B cell (primary cell): ENCODE measurements at regions not wholly inside any gene's neighbourhood (a gene's known extent, or its start where the extent isn't known, plus 50 kb on each side); places are given as distances from the start of the nearest gene placed in this dataset.

Experiments
- ATAC-seq: fragments of 200-7000 bp; cut with Tn5 transposase; one replicate; pipeline ENCODE4 v1.10.0; 2021; ENCODE audit warnings: low read depth, mild to moderate bottlenecking, moderate number of reproducible peaks, moderate library complexity
- CTCF ChIA-PET: fragments of 350-600 bp; sonication (Branson Sonifier 250); formaldehyde crosslinking; loops from one replicate; lab custom pipeline; 2021; ENCODE audit warnings: antibody characterized with exemption, inconsistent platforms; lab: Charles Lee
- POLR2A ChIA-PET: fragments of 350-600 bp; sonication (Branson Sonifier 250); formaldehyde crosslinking; loops from one replicate; lab custom pipeline; 2021; ENCODE audit warnings: antibody characterized with exemption; lab: Charles Lee
- DNase-seq: peaks from one replicate; pipeline ENCODE4 v3.0.0; 2013
- H2AFZ ChIP-seq: 2 replicates; pipeline ENCODE4 v1.6.1; 2012; ENCODE audit warnings: mild to moderate bottlenecking, low read depth, low read length; ENCODE audit not compliant: insufficient read depth, poor library complexity, severe bottlenecking
- H3K27ac ChIP-seq, 2 donors: 1 replicate in 1 of 2; 2 replicates in 1 of 2; pipeline ENCODE4 v1.5.1; 2012 to 2013; ENCODE audit warnings: low read length in 2 of 2, mild to moderate bottlenecking in 2 of 2, moderate library complexity in 1 of 2
- H3K27me3 ChIP-seq, 4 experiments: fragments of 200-600 bp in 1 of 4; sonication (generic) in 1 of 4; replicated peaks in 1 of 4; 1 replicate in 2 of 4; 2 replicates in 2 of 4; pipeline versions ENCODE4 v1.6.1 to v1.7.0; 2013 to 2016; ENCODE audit warnings: low read length in 3 of 4, mild to moderate bottlenecking in 2 of 4, mixed read lengths in 1 of 4, moderate library complexity in 1 of 4; ENCODE audit not compliant: insufficient read depth in 4 of 4, control insufficient read depth in 3 of 4; ENCODE audit errors: control extremely low read depth in 1 of 4
- H3K36me3 ChIP-seq, 2 experiments: replicated peaks in 1 of 2; 1 replicate in 1 of 2; 2 replicates in 1 of 2; pipeline versions ENCODE4 v1.6.1 to v1.7.1; 2013; ENCODE audit warnings: low read length in 1 of 2; ENCODE audit not compliant: insufficient read depth in 2 of 2, control insufficient read depth in 1 of 2; ENCODE audit errors: control extremely low read depth in 1 of 2, extremely low read depth in 1 of 2
- H3K4me1 ChIP-seq, 2 donors: fragments of 200-600 bp in 1 of 2; sonication (generic) in 1 of 2; 1 replicate in 1 of 2; 2 replicates in 1 of 2; pipeline versions ENCODE4 v1.5.1 to v1.6.1; 2013 to 2017; ENCODE audit warnings: low read length in 2 of 2; ENCODE audit not compliant: control insufficient read depth in 2 of 2, insufficient read depth in 2 of 2
- H3K4me2 ChIP-seq: replicated peaks from 2 replicates; pipeline ENCODE3; 2012; ENCODE audit warnings: mild to moderate bottlenecking, low read depth, low read length; ENCODE audit not compliant: poor library complexity, severe bottlenecking
- H3K4me3 ChIP-seq, 5 experiments: fragments of 200-600 bp in 1 of 5; sonication (generic) in 1 of 5; 1 replicate in 3 of 5; 2 replicates in 2 of 5; pipeline versions ENCODE4 v1.5.1 to v1.7.0; 2011 to 2016; ENCODE audit warnings: low read length in 4 of 5, mild to moderate bottlenecking in 4 of 5, low read depth in 2 of 5, control low read depth in 1 of 5, moderate library complexity in 1 of 5; ENCODE audit not compliant: insufficient read depth in 1 of 5; ENCODE audit errors: control extremely low read depth in 1 of 5, extremely low read depth in 1 of 5
- H3K79me2 ChIP-seq: fragments of 200-600 bp; sonication (generic); one replicate; pipeline ENCODE4 v1.6.0; 2016; ENCODE audit warnings: low read length; ENCODE audit not compliant: control insufficient read depth, insufficient read depth
- H3K9ac ChIP-seq: fragments of 200-600 bp; sonication (generic); 2 replicates; pipeline ENCODE4 v1.6.1; 2017; ENCODE audit warnings: mild to moderate bottlenecking, low read length, moderate library complexity
- H3K9me3 ChIP-seq, 3 donors: one replicate each; pipeline versions ENCODE4 v1.6.1 to v1.7.1; 2013; ENCODE audit warnings: low read length in 2 of 3; ENCODE audit not compliant: control insufficient read depth in 2 of 3, insufficient read depth in 1 of 3; ENCODE audit errors: control extremely low read depth in 1 of 3
- H4K20me1 ChIP-seq: 2 replicates; pipeline ENCODE4 v1.6.0; 2012; ENCODE audit warnings: mild to moderate bottlenecking, low read length; ENCODE audit not compliant: insufficient read depth, control insufficient read depth, poor library complexity, severe bottlenecking
- H3K27ac Mint-ChIP-seq: one replicate; pipeline ENCODE4 v1.8.0; 2021; ENCODE audit warnings: mixed read lengths
- H3K27me3 Mint-ChIP-seq: one replicate; pipeline ENCODE4 v1.8.0; 2021; ENCODE audit warnings: mixed read lengths
- H3K4me1 Mint-ChIP-seq: one replicate; pipeline ENCODE4 v1.8.0; 2021; ENCODE audit warnings: mixed read lengths
- H3K4me3 Mint-ChIP-seq: one replicate; pipeline ENCODE4 v1.8.0; 2021; ENCODE audit warnings: mixed read lengths
- H3K9me3 Mint-ChIP-seq: one replicate; pipeline ENCODE4 v1.8.0; 2022; ENCODE audit warnings: mixed read lengths; ENCODE audit not compliant: insufficient read depth
- EZH2 ChIP-seq: IDR thresholded peaks from 2 replicates; pipeline ENCODE4 v1.6.1; 2012; ENCODE audit warnings: borderline replicate concordance, low read depth, mild to moderate bottlenecking, moderate library complexity, low read length; ENCODE audit not compliant: insufficient read depth, poor library complexity, severe bottlenecking
- WGBS: methylation state at CpG from one replicate; pipeline ENCODE4 v1.1.5; 2013; ENCODE audit warnings: missing lambda C conversion rate; ENCODE audit not compliant: insufficient coverage; 5-methylcytosine and 5-hydroxymethylcytosine counted together
- intact Hi-C: fragments of 100-400 bp; cut with micrococcal nuclease; formaldehyde crosslinking; loops from one replicate; pipeline ENCODE4 v1.10.0; 2022
- TF ChIP-seq, protein P1 (sequence below): fragments of 200-600 bp; IDR thresholded peaks from one replicate; pipeline ENCODE4 v1.8.0; 2022; ENCODE audit warnings: antibody characterized with exemption, mild to moderate bottlenecking

DNA sequence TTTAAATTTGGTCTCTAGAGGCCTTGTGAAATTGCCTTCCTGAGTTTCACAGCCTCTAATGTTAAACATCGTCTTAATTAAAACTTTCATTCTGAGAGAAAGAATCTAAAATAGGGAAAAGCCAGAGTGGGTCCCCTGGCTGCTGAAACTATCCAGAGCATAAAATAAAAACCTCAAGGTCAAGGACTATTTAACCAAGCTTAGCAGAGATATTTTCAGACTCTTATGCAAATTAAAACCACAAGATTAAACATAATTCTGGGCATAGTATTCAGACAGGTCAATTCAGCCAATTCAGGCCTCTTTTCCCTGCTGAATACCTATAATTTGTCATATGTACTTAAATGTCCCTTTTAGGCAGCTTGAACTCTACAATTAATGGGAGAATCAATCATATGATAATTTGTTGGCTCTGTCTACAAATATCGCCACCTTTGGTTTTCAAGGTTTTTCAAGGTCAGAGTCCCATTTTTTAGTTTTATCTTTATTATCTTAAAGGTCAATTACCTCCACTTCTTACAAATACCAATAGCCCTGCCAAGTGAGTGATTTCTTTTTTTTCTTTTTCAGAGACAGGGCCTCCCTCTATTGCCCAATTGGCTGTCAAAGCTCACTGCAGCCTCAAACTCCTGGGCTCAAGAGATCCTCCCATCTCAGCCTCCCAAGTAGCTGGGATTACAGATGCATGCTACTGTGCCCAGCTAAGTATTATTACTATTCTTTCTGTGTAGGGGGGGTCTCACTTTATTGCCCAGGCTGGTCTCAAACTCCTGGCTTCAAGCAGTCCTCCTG, 257.1 kb downstream of the PHLDA1 start:
- ChIA-PET CTCF (no interaction called here), POLR2A (no interaction called here)
- Mint-ChIP-seq H3K9me3 (no peaks in the 10 kb centered on the region), H3K4me3 (peak overlapping the region; percentile 18), H3K27ac (no peak overlapping the region), H3K27me3 (peaks cover 6% of the 10 kb centered on the region), H3K4me1 (peaks cover 24% of the 10 kb centered on the region)
- peak overlapping the region; percentile 7 for H3K4me2 ChIP-seq
- ATAC-seq: no peak
- no peaks in the 10 kb centered on the region for H3K27me3 ChIP-seq
- no peak for DNase-seq
- H3K79me2 ChIP-seq: no peaks in the 10 kb centered on the region
- no CpG with 5 or more reads among the region's 2 CpGs for WGBS
- H3K9ac ChIP-seq: no peak overlapping the region
- no peak overlapping the region for H3K4me3 ChIP-seq
- TF ChIP-seq EZH2: no peak
- TF ChIP-seq, protein P1, sequence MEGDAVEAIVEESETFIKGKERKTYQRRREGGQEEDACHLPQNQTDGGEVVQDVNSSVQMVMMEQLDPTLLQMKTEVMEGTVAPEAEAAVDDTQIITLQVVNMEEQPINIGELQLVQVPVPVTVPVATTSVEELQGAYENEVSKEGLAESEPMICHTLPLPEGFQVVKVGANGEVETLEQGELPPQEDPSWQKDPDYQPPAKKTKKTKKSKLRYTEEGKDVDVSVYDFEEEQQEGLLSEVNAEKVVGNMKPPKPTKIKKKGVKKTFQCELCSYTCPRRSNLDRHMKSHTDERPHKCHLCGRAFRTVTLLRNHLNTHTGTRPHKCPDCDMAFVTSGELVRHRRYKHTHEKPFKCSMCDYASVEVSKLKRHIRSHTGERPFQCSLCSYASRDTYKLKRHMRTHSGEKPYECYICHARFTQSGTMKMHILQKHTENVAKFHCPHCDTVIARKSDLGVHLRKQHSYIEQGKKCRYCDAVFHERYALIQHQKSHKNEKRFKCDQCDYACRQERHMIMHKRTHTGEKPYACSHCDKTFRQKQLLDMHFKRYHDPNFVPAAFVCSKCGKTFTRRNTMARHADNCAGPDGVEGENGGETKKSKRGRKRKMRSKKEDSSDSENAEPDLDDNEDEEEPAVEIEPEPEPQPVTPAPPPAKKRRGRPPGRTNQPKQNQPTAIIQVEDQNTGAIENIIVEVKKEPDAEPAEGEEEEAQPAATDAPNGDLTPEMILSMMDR: no peak
- no peak overlapping the region for H2AFZ ChIP-seq
- peaks cover 6 to 11% of the 10 kb centered on the region in 2 donors for H3K4me1 ChIP-seq
- no peaks in the 10 kb centered on the region for H3K9me3 ChIP-seq
- no peak overlapping the region for H3K27ac ChIP-seq
- intact Hi-C loops: no loop called here
- no peaks in the 10 kb centered on the region for H3K36me3 ChIP-seq
- H4K20me1 ChIP-seq: no peaks in the 10 kb centered on the region

DNA sequence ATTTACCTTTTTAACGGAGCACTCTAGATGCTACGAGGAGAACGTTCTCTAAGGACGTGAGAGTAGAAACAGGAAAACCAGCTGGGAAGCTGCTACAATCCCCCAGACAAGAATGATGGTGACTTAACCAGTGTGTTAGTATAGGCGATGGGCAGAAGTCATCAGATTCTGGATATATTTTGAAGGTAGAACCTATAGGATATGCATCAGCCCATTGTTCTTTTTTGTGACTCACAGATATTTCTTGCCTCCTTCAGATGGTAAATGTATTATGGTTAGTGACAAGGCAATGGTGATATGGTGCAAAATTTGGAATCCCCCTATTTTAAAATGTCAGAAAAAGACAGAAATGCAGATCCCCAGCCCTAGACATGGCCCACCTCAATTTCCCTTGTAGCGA, 258.2 kb downstream of the PHLDA1 start:
- H3K27me3 ChIP-seq: no peaks in the 10 kb centered on the region
- WGBS: 100% methylated on average over 4 of the region's 6 CpGs
- H3K27ac ChIP-seq: no peak overlapping the region

More for the DNA sequence above, 258.2 kb downstream of the PHLDA1 start:
- Histone ChIP-seq H3K9ac (no peak overlapping the region), H3K4me3 (no peak overlapping the region), H4K20me1 (no peaks in the 10 kb centered on the region), H2AFZ (no peak overlapping the region), H3K36me3 (no peaks in the 10 kb centered on the region), H3K4me2 (no peak overlapping the region), H3K9me3 (no peaks in the 10 kb centered on the region), H3K4me1 (peaks cover 6 to 11% of the 10 kb centered on the region in 2 donors), H3K79me2 (no peaks in the 10 kb centered on the region)
- POLR2A ChIA-PET: no interaction called here
- ATAC-seq (no peak), DNase-seq (no peak)
- Mint-ChIP-seq H3K4me3 (no peak overlapping the region), H3K27me3 (peaks cover 16% of the 10 kb centered on the region), H3K9me3 (no peaks in the 10 kb centered on the region), H3K27ac (no peak overlapping the region), H3K4me1 (peaks cover 24% of the 10 kb centered on the region)
- no peak for TF ChIP-seq EZH2
- TF ChIP-seq, protein P1: no peak
- intact Hi-C loops: no loop called here
- CTCF ChIA-PET: no interaction called here
